Renal pelvis (tissue), 1 donor: ENCODE measurements at regions not wholly inside any gene's neighbourhood (a gene's known extent, or its start where the extent isn't known, plus 50 kb on each side); places are given as distances from the start of the nearest gene placed in this dataset.

Source experiments
- DNase-seq: peaks from one replicate; pipeline ENCODE4 v3.0.0-alpha.2; 2013

GRCh38 chr1:84090447-84091245 lies 53.4 kb upstream of the PRKACB start:
- no peak for DNase-seq

GRCh38 chr1:84089867-84090266 lies 54.2 kb upstream of the PRKACB start:
- no peak for DNase-seq

- no peak for DNase-seq
Observed at GRCh38 chr1:84089465-84089864, 54.6 kb upstream of the PRKACB start.

GRCh38 chr1:84086616-84087015 lies 57.5 kb upstream of the PRKACB start:
- DNase-seq, result no peak

GRCh38 chr1:84086189-84086588 lies 57.9 kb upstream of the PRKACB start:
- DNase-seq, result no peak

- no peak for DNase-seq
Observed at GRCh38 chr1:84083307-84083706, 60.8 kb upstream of the PRKACB start.

- DNase-seq, result no peak
Observed at GRCh38 chr1:84078842-84079202, 65.2 kb upstream of the PRKACB start.

GRCh38 chr1:84078108-84078841 lies 65.8 kb upstream of the PRKACB start:
- DNase-seq, result peak; percentile 40

- DNase-seq, result peak; percentile 89
Observed at GRCh38 chr1:84077476-84078107, 66.5 kb upstream of the PRKACB start.

- DNase-seq, result no peak
Observed at GRCh38 chr1:84073266-84073665, 70.8 kb upstream of the PRKACB start.

- DNase-seq, result no peak
Observed at GRCh38 chr1:84069236-84069845, 70.4 kb upstream of the TTLL7 start.

- no peak for DNase-seq
Observed at GRCh38 chr1:84062496-84062895, 63.6 kb upstream of the TTLL7 start.

GRCh38 chr1:84061336-84061735 lies 62.4 kb upstream of the TTLL7 start:
- DNase-seq, result no peak

GRCh38 chr1:84060781-84061180 lies 61.8 kb upstream of the TTLL7 start:
- DNase-seq, result no peak

GRCh38 chr1:84048820-84049219 lies 49.9 kb upstream of the TTLL7 start:
- DNase-seq, result no peak
